Testis (tissue), 2 donors: ENCODE measurements at regions not wholly inside any gene's neighbourhood (a gene's known extent, or its start where the extent isn't known, plus 50 kb on each side); places are given as distances from the start of the nearest gene placed in this dataset.

Experiments used
- CTCF ChIP-seq, 3 experiments: fragments of 450-650 bp in 2 of 3; fragments of 200-600 bp in 1 of 3; sonication (generic) in 1 of 3; IDR thresholded peaks; one replicate each; pipeline ENCODE4 v1.5.1; 2016 to 2019; ENCODE audit warnings: antibody characterized with exemption in 3 of 3, mild to moderate bottlenecking in 2 of 3, moderate library complexity in 1 of 3
- POLR2A ChIP-seq: fragments of 450-650 bp; IDR thresholded peaks from one replicate; pipeline ENCODE4 v1.6.1; 2017; ENCODE audit warnings: antibody characterized with exemption, mild to moderate bottlenecking, moderate library complexity

- TF ChIP-seq CTCF (IDR thresholded peaks at IDR 0.05) (no peak), POLR2A (no peak)
These were observed 233.6 kb upstream of the THSD7B start for GRCh38 chr2:136531731-136532130.
